ENCODE measurements at regions not wholly inside any gene's neighbourhood (a gene's known extent, or its start where the extent isn't known, plus 50 kb on each side); places are given as distances from the start of the nearest gene placed in this dataset.
"Not testable (repeated sequence)": the region's sequence is repeated elsewhere in the genome, so short reads cannot be mapped to it uniquely, and the experiment has no call there.

DNA sequence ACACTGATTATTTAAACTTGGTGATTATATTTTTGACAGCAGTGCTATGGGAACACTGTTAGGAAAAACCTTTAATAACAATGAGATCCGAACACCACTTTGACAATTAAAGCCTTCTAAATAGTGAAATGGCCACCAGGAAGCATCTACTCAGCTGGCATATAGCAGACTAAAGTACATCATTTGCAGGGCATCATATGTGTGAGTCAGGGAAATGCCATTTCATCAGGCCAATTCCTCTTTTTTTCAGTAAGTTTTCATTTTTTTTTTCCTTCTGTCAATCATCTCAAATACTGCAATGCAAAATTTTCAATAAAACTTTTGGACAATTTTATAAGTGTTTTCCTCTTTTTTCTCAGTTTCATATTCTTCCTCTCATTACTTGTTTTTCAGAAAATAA lies 521.4 kb upstream of the SEMA3D start:
- no peak for DNase-seq

- no peak for DNase-seq
These were observed 518.2 kb upstream of the SEMA3D start for GRCh38 chr7:85705076-85705475.

DNA sequence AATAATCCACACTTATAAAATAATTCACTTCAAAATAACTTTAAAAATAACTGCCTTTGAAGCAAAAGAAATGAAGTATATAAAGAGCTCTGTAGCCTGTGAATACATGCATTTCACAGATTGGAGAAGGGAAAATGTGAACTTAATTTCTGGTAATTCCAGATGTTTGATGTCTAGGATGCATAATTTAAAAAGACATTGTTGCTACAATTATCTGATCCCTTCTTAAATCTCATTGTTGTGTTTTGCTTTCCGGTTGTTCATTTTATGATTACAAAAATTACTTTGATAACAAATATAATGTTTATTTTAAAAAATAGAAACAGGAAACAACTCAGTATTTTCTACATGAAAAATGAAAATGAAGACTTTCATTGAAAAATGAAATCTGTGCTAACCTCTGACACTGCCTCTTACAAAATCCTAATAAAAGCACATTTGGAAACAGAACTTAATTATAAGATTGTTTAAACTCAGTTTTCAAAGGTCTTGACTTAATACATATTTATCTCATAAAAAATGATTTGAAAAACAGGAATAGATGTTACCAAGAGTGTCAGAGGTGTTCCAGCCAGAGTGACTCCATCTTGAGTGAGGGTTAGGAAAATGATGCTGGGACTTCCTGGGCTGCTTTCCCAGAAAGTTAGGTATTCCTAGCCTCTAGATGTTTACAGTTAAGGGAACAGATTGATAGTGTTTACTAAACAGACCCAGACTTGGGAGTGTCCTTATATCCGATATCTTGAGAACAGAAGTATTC lies 516.6 kb upstream of the SEMA3D start:
- DNase-seq, result no peak

DNA sequence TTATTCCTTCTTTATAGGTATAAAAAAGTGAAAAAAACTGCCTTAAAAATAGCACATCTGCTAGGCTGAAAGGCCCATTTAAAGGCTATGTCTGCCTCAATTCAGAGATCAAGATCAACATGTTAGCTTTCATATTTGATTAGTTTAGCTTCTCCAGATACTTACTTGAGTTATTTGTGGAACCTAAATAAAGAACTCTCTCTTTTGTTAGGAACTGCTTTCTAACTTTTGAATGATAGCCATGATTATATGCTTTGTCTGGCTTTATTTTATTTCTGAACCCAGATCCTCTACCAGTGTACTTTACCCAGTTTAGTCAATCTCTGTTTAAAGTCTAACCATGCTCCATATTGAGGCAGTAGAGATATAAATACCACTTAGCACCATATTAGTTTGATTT lies 515.5 kb upstream of the SEMA3D start:
- DNase-seq, result no peak

DNA sequence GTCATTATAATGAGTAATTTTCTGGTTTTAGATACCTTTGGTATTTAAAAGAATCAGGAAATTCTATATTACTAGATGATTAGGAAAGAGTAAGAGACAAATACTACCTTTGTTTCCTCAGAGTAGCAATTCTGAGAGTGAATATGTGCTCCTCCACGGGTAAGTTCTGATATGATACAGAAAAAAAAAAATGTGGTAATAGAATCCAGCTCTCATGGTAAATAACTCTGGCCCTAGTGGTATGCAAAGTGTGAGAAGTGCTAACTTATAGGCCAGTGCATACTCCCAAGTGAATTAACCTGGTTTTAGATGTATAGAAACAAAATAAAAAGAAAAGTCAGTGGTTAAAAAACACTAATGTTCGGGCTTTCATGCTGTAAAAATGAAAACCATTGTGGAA lies 512.6 kb upstream of the SEMA3D start:
- DNase-seq, result no peak

GRCh38 chr7:85695533-85695932 lies 508.7 kb upstream of the SEMA3D start:
- DNase-seq, result no peak

DNA sequence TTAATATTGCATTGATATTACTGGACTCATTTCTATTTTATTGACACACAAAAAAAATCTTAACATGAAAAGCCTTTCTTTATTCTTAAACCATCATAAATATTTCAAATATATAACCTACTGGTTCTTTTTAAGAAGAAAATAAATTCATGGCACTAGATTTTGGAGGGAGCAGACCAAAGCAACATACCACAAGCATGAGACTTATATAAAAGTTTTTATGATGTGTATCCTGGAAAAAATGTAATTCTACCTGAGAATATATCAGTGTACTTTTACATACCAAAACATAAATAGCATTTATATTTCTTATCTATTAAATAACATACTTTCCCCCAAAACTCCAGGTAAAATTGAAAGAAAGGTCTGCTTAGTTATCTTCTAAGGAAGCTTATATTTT lies 508.2 kb upstream of the SEMA3D start:
- DNase-seq, result no peak

DNA sequence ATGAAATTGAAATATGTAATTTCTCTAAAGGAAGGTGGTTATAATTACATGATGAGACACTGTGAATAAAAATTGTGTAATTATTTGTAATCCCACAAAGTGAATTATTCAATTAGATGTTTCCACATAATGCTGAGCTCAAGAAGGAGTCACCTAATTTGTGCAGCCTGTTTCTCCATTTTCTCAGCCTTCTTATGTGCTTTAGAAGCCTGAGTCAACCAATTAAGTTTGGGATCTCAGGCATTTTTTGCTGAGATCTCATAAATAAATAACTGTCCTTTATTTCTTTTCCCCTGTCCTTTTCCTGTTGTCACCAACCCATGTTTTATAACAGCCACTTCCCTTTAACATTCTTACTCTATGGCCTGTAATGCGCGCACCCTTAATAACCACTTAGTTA lies 506.5 kb upstream of the SEMA3D start:
- no peak for DNase-seq

DNA sequence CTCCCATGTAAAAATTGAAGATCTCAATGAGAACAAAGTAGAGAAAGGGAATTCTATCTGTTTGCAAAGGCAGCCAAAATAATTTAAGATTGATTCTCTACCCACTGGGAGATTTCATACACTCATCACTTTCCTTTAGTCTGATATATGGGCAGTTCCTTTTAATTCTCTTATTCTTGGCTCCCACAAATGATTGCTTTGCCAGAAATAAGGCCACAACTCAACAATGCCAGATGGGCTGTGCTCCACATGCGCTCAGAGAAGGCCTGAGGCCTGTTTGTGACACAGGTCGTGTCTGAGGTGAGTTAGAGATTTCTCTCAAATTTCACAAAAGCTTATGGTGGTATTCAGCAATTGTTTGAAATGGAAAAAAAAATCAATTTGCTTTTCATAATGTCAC lies 501.9 kb upstream of the SEMA3D start:
- DNase-seq, result no peak

DNA sequence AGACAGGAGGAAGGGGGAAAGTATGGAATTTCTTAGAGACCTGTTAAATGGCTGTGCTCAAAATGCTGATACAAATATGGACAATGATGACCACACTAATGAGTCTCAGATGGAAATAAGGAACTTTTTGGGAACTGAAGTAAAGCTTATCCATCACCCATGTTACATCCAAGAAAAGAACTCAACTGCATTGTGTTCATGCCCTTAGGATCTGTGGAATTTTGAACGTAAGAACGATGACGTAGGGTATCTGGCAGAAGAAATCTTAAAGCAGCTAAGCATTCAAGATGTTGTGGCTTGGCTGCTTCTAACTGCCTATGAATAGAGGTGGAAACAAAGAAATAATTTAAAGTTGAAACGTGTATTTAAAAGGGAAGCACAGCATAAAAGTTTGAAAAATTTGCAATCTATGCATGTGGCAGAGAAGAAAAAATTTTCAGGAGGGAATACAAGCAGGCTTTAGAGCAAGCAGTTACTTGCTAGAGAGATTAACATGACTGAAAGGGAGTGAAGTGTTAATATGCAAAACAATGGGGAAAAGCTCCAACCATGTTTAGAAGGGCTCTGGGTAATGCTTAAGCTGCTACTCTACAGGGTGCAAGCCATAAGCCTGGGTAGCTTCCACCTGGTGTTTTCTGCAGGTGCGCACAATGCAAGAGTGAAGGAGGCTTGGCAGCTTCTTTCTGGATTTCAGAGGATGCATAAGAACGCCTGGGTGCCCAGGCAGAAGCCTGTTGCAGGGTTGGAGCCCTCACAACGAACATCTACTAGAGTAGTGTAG lies 499.7 kb upstream of the SEMA3D start:
- DNase-seq, result no peak

- DNase-seq, result no peak
These were observed 499.0 kb upstream of the SEMA3D start for GRCh38 chr7:85685901-85686300.

DNA sequence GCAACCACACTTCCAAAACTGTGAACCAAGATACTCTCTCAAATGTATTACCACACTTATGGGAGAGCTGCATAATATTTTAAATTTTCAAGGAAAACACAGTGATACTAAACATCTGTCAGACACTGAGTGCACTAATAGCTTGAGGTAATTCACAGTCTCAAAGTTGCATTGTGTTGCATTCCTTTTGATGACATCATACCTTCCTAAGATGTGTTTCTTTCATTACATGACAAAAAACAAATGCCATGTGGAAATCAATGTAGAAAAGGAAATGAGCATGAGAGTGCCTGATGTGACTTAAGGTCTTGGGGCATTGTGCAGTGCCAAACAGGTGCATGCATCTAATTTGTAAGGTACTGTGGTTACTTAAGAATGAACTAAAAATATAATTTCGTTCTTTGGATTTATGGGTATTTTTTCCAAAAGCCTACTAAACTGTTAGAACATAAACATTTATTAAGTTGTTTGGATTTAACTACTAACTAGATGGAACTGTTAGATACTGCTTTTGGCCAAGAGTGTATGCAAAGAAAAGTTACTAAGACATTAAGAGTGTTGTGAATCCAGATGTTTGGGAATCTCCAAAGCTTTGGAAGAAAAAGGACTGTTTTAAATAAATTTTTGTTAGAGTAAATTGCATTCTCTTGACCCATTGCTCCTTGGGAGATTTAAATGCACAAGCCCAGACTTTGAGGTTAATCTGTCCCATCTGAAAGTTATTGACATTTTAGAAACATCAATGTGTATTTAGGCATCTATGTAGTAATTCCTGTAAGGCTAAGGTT lies 496.2 kb upstream of the SEMA3D start:
- no peak for DNase-seq

DNA sequence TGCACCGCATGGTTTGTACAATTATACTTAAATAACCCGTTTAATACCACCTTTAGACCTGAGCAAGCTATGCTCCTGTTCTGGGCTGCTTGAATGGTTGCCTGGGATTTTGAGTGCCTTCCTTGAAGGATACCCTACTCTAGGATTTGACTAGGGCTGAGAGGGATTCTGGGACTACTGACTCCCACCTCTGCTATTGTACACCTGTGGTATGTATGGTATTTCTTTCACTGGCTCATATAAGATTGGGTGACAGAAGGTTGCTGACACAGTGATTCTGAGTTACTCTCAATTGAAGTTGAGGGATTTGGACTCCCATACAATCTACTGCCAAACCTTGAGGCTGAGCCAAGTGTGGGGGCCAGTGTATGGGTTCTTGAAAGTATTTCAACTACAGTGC lies 494.4 kb upstream of the SEMA3D start:
- no peak for DNase-seq

GRCh38 chr7:85675093-85675492 lies 488.2 kb upstream of the SEMA3D start:
- not testable (repeated sequence) for DNase-seq

DNA sequence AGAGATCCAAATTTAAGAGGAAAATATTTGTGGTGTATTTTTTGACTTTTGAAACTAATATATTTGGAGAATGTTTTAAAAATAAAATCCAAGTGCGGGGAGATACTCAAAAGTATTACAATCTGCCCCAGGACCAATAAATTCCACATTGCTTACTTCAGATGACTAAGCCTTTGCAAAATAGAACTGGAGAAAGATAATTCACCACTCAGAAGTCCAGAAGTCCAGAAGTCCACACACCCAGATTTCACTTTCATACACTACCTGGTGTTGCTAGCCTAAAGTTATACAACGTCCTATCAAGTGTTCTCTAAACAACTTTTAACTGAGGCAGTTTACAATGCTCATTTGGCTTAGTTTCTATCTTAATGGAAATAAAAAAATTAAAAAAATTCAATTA lies 487.0 kb upstream of the SEMA3D start:
- no peak for DNase-seq

DNA sequence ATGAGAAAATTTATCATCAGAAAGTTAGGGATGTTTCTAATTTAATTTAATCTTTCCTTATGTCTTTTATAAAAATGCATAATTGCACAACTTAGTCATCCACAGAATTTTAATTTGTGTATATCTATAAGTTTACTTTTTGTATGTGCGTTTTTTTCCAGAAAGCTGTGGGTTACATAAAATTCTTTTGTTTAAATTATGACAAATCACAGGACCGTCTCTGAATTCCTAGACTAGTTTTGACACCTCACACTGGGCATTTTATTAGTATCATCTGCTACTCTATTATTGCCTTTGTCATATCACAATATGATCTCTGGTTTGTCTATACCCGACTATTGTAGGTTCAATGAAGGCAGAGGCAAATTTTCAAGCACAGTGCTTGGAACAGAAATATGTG lies 482.4 kb upstream of the SEMA3D start:
- no peak for DNase-seq

DNA sequence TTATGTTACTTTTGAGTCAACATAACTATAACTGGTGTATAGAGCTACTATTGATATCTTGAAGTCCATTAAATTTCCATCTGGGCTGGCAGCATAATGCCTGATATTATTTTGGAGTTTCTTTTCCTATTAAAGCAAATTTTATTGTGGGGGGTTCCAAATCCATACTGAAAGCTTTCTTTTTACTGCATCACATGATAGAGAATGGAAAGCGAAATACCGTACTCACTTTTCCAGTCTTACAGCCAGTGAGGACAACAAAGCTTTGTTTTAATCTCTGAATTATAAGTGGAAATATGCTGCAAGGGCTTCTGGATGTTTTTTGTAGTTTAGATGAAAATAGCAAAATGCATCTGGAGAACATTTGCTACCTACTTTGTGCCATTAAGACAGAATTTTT lies 477.5 kb upstream of the SEMA3D start:
- no peak for DNase-seq

DNA sequence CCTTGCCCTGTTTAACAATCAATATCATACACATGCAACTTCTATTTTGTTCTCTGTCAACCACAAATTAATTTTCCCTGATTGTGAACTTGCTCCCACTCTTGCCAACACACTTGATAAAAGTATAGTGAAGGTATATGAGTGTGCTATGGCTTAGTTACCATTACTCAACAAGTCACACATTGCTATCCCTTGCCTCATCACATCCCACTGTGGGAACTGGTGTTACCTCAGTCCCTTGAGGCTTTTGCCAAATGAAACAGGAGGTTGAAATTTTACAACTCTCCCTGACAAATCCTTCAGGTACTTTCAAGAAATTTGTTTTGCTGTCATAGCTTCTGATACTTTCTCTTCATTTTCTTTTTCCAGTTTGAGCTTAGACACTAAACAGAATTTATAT lies 472.5 kb upstream of the SEMA3D start:
- DNase-seq, result no peak

- no peak for DNase-seq
These were observed 468.4 kb upstream of the SEMA3D start for GRCh38 chr7:85655252-85655651.

DNA sequence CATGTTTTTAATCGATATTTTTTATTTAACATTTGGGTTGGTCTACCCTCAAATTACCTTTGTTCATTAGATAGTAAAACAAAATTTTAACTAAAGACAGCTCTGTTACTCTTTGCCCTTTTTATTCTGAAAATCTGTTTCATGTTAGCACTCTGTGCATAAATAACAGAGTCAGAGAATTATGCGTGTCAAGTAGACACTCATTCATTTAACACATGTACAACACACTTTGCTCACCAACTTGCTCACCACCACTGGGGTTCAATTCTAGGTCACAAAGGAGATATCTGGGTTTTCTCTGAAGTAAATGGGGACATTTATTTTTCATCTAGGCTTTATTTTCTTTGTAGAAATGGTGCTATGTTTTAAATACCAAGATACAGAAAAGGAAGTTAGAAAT lies 457.4 kb upstream of the SEMA3D start:
- no peak for DNase-seq

DNA sequence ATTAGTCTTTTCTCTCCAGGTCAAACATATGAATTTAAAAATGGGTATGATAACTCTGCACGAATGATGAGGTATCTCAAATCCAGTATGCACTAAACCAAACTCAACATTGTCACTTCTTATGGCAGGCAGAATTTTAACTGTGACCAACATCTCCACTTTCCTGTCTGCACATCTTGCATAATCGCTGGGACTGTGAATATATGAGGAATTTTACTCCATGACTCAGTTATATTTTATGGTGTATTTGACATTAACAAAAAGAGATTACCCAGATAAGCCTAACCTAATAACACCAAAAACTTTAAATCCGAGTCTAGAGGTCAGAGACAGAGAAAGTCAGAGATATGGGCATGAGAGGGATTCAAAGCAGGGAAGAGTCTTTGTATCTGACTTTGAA lies 454.5 kb upstream of the SEMA3D start:
- DNase-seq, result no peak

- no peak for DNase-seq
These were observed 451.5 kb upstream of the SEMA3D start for GRCh38 chr7:85638394-85638793.

DNA sequence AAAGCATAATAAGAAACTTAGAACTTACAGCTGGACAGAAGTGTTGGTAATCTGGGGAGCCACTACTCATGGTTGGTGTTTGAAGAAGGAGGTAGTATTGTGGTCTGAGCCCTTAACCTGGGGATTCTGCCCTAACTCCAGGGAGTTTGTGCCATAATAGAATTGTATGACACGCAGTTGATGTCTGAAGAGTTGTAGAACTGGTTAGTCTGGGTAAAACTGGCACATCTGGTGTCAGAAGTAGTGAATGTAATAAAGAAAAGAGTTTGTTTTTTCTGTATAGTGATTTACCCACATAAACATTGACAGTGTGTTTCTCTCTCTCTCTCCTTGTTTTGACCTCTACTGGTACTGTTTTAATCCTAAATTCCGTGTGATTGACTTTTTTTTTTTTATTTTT lies 448.1 kb upstream of the SEMA3D start:
- DNase-seq, result no peak
